ENCODE measurements at regions not wholly inside any gene's neighbourhood (a gene's known extent, or its start where the extent isn't known, plus 50 kb on each side); places are given as distances from the start of the nearest gene placed in this dataset.
"Not testable (repeated sequence)": the region's sequence is repeated elsewhere in the genome, so short reads cannot be mapped to it uniquely, and the experiment has no call there.

GRCh38 chr3:39657075-39657474, 152.3 kb upstream of the MYRIP start:
- no peak for DNase-seq

GRCh38 chr3:39657775-39658174, 151.6 kb upstream of the MYRIP start:
- DNase-seq, result no peak

GRCh38 chr3:39664931-39665330, 144.5 kb upstream of the MYRIP start:
- DNase-seq, result no peak

GRCh38 chr3:39665441-39665840, 144.0 kb upstream of the MYRIP start:
- no peak for DNase-seq

- no peak for DNase-seq
These were observed 141.0 kb upstream of the MYRIP start for GRCh38 chr3:39668420-39668819.

- no peak for DNase-seq
These were observed 138.3 kb upstream of the MYRIP start for GRCh38 chr3:39671116-39671515.

GRCh38 chr3:39671600-39671999, 137.8 kb upstream of the MYRIP start:
- no peak for DNase-seq

GRCh38 chr3:39705351-39705900, 104.0 kb upstream of the MYRIP start:
- DNase-seq, result no peak

GRCh38 chr3:39707314-39707909, 102.0 kb upstream of the MYRIP start:
- DNase-seq, result peak; percentile 30

GRCh38 chr3:39712413-39713048, 96.9 kb upstream of the MYRIP start:
- no peak for DNase-seq

- not testable (repeated sequence) for DNase-seq
These were observed 96.1 kb upstream of the MYRIP start for GRCh38 chr3:39713341-39713740.

GRCh38 chr3:39716849-39717248, 92.6 kb upstream of the MYRIP start:
- no peak for DNase-seq

GRCh38 chr3:39718674-39719595, 90.5 kb upstream of the MYRIP start:
- DNase-seq, result peak; percentile 85

- no peak for DNase-seq
These were observed 88.3 kb upstream of the MYRIP start for GRCh38 chr3:39721076-39721475.

GRCh38 chr3:39724233-39724846, 85.1 kb upstream of the MYRIP start:
- DNase-seq, result no peak

- no peak for DNase-seq
These were observed 84.1 kb upstream of the MYRIP start for GRCh38 chr3:39725321-39725720.

GRCh38 chr3:39727415-39727814, 82.0 kb upstream of the MYRIP start:
- no peak for DNase-seq

GRCh38 chr3:39733804-39734203, 75.6 kb upstream of the MYRIP start:
- no peak for DNase-seq

GRCh38 chr3:39739658-39740057, 69.8 kb upstream of the MYRIP start:
- not testable (repeated sequence) for DNase-seq

- DNase-seq, result no peak
These were observed 64.7 kb upstream of the MYRIP start for GRCh38 chr3:39744746-39745145.

GRCh38 chr3:39748002-39748401, 61.4 kb upstream of the MYRIP start:
- no peak for DNase-seq

GRCh38 chr3:39748763-39749162, 60.6 kb upstream of the MYRIP start:
- DNase-seq, result no peak

GRCh38 chr3:39750712-39751111, 58.7 kb upstream of the MYRIP start:
- DNase-seq, result no peak

Measured in NCI-H524 treated with DMSO at 0.1 percent for 48 hours (cell line).